GM19035 (cell line): ENCODE measurements at regions not wholly inside any gene's neighbourhood (a gene's known extent, or its start where the extent isn't known, plus 50 kb on each side); places are given as distances from the start of the nearest gene placed in this dataset.

Experiments used
- ATAC-seq: cut with Tn5 transposase; IDR thresholded peaks from one replicate; pipeline ENCODE4 v1.9.1; 2021; ENCODE audit not compliant: unreplicated experiment

GRCh38 chr5:40416098-40416497, 263.6 kb upstream of the PTGER4 start:
- ATAC-seq: no peak

DNA sequence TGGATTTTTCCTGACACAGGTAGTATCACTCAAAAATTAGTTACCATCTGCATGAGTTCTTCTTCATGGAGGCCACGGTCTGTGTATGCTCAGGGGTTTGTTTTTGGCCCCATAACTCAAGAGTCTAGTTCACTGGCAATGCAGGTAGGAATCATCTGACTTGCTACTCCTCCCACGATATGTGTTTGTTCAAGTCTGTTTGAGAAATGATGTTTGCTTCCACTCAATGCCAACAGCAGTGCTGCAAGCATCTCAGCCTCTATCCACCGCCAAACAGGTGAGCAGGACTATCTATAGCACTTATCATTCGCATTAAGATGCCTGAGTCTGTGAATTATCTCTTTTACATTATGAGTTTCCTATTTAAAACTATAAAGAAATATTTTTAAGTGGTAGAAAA, 264.8 kb upstream of the PTGER4 start:
- ATAC-seq: no peak

DNA sequence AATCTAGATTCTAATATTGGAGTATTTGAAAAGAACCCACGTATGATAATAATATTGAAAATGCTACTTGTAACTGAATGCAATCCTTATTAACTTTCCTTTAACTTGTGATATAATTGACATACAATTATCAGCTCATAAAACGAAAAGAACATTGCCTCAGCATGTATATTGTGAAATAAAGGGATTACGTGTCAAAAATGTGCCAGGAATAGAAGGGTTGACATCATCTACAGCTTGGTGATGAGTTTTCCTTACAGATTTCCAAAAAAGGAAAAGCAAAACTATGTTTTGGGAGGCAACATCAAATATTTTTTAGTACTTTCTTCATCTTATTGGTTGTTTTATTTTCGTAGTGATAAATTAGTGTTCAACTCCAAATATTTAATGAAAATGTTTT, 266.0 kb upstream of the PTGER4 start:
- no peak for ATAC-seq

DNA sequence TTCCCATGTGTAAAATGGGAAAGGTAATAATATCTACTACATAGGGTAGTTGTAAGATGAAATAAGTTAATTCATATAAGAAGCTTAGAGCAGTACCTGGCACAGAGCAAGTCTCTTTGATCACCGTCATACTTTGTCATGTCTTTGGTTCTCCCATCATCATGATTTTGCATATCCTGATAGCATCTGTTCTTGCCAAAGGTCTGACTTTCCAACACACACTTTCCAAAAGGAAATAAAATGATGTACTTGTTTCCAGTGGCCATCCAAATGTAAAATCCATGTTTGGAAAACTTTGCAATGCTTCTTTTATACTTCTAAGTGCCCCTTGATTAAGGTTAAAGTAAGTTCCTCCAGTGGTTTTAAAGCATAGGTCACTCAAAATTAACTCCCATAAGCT, 266.9 kb upstream of the PTGER4 start:
- no peak for ATAC-seq

DNA sequence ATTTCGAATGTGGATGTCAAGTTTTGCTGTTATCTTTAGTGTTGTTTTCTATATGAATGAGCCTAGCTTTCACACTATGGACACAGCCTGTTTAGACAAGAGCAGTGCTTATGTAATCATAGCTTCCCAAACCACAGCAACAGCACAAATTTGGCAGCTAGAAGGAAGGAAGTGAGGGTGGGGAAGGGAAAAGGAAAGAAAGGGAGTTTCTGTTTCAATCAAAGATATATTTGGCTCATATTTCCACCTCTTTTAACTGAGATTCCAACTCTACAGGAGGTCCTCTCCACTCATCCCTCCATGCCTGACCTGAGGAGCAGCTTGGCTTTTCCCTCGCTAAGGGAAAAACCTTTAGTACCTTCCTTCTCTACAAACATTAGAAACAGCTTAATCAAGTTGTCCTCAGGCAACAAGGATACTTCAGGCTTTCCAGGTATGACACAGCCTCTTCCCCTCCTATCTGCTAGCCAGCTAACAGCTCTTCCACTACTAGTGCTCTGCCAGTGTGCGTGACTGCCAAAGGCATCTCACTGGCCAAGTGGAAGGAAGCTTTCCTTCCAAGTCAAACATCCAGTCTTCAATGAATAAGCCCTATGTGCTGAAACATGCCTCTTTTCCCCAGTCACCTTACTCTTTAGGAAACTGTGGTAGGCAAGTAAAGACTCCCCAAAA, 268.6 kb upstream of the PTGER4 start:
- ATAC-seq: no peak

DNA sequence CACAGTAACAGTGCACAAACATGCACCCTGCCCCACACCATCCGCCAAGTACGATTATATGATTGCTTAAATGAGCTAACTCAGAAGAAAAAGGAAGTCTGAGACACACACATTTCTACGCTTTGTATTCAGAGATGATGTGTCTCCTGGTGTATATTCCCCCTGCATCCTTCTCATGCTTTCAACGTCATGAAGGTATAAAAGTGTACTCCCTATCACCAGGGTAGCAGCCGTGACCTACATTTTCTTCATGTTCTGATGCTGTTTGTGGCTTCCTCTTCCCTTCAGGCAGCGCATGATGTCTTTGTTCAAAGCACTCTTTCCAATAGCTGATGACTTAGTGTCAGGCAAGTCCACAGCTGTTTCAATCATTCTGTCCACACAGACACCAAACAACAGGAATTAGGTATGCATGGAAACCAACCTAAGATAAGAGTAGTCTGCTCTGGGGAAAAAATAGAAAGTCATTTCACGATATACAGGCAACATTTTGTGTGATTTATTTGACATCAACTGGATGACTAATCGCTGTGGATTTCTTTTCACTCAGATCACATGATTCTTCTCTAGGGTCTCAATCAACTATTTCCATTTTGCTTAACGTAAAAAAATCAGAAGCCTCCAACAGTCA, 269.4 kb upstream of the PTGER4 start:
- ATAC-seq: no peak

- ATAC-seq: no peak
These were observed 270.1 kb upstream of the PTGER4 start for GRCh38 chr5:40409601-40410000.

GRCh38 chr5:40406741-40407211, 272.9 kb upstream of the PTGER4 start:
- no peak for ATAC-seq

- no peak for ATAC-seq
These were observed 273.5 kb upstream of the PTGER4 start for GRCh38 chr5:40405996-40406740.

DNA sequence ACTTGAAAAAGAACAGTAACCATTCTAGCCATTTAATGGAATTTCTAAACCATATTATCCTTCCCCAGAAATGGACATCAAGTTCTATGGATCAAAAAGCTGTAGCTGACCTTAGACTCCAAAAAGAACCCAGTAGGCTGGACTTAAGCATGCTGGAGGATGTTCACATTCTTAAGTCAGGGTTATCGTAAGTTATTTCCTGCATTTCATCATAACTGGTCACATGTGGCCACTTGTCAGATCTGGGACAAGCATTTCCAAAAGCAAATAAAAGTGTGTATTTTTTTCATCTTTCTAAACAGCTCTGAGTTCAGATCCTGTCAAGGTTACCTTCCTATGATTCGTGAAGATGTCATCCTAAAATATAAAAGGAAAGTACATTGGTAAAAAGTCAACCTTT, 274.5 kb upstream of the PTGER4 start:
- no peak for ATAC-seq

- ATAC-seq: peak; percentile 71
These were observed 275.1 kb upstream of the PTGER4 start for GRCh38 chr5:40404613-40405012.

DNA sequence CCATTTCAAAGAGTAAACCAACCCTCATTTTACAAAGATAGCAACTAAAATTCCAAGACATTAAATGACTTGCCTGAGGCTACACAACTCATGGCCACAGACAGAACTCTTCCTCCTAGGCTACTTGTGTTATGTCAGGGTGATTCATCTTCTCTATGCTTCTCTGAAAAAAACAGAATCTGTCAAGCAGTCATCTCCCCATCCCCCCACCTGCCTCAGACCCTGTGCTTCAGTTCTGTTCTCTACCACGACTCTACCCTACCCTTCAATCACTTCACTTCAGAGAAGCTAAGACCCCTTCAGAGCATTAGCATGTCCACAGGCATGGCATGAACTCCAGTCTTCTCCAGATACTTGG, 277.7 kb upstream of the PTGER4 start:
- ATAC-seq: no peak

- ATAC-seq: peak; percentile 50
These were observed 278.3 kb upstream of the PTGER4 start for GRCh38 chr5:40401284-40402006.

DNA sequence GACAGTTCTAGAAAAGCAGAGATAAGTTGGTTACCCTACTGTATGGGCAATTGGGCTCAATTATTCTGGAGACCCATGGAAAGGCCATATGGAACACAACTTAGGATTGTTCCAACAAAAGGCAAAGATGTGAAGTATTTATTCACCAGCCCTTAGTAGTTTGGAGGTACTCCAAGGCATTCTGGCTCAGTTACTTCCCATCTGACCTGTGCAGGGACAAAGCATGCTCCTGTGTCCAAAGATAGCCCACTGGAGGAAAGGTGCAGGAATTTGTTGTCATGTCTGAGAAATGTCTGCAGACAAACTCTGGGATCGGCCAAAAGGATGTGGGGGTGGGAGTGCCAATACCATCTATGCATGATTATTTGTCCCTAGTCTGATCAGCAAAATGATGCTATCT, 279.5 kb upstream of the PTGER4 start:
- ATAC-seq: no peak

DNA sequence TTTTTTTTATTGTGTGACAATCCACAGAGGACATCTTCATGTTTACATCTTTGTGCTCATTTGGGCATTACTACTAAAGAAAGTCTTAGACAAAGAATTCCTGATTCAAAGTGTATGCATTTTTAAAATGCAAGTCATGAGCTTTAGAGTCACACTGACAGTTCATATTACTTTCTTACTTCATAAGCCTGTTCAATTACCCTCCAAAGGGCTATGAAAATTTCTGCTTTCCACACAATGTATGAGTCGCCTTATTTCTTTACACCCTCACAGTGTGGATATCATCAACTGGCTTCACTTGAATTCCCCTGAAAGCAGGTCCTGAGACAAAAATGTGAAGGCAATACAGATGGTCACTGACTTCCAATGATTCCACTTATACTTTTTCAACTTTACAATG, 280.4 kb upstream of the PTGER4 start:
- no peak for ATAC-seq

GRCh38 chr5:40397976-40398375, 281.7 kb upstream of the PTGER4 start:
- no peak for ATAC-seq

DNA sequence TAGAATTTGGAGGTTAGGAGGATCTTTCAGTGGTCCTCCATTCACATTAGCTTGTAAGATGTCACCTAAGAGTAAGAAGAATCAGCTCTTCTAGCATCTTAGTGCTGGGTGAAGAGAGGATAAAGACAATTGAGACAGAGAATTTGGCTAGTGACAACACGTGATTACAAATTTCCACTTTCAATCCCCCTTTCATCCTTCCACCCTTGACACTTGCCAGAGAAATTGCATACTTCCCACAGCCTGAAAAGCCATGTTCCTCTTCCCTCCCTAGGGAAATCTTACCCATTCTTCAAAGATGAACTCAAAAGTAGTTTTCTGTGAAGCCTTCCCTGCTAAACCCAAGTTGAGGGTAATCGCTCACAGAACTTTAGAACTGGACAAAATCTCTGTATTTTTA, 282.6 kb upstream of the PTGER4 start:
- no peak for ATAC-seq

- no peak for ATAC-seq
These were observed 283.4 kb upstream of the PTGER4 start for GRCh38 chr5:40396317-40396716.

GRCh38 chr5:40395251-40395650, 284.5 kb upstream of the PTGER4 start:
- no peak for ATAC-seq

DNA sequence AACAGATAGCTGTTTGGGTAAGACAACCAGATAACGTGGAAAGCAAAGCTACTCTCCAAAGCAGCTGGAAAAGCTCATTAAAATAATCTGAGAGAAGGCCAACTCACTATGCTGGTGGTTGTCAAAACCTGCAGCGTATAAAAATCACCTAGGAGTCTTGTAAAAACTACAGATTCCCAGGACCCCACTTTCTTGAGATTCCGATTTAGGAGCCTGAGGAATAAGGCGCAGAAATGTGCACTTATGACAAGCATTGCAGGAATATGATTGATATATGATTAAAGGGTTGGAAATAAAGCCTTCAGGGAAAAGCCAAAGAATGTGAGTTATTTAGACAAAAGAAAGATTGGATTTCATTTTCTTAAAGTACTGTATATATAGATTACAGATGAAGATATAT, 285.0 kb upstream of the PTGER4 start:
- no peak for ATAC-seq

GRCh38 chr5:40391642-40392041, 288.1 kb upstream of the PTGER4 start:
- ATAC-seq: no peak
